ENCODE measurements at regions not wholly inside any gene's neighbourhood (a gene's known extent, or its start where the extent isn't known, plus 50 kb on each side); places are given as distances from the start of the nearest gene placed in this dataset.

- Histone ChIP-seq H4K20me1 (ENCODE audit: insufficient read depth, low read length) (no peaks in the 10 kb centered on the region), H3K4me2 (replicated peaks; ENCODE audit: extremely low read depth, low read length, poor library complexity, severe bottlenecking) (no peak overlapping the region), H3K9me3 (replicated peaks in 1 of 2; ENCODE audit: control insufficient read depth in 1 of 2, insufficient read depth in 1 of 2, low read length in 2 of 2) (no peaks in the 10 kb centered on the region), H2AFZ (ENCODE audit: insufficient read depth, low read depth, low read length, poor library complexity, severe bottlenecking) (no peak overlapping the region), H3K4me1 (ENCODE audit: control insufficient read depth in 1 of 2, insufficient read depth in 2 of 2, low read length in 2 of 2) (no peaks in the 10 kb centered on the region), H3K36me3 (replicated peaks in 1 of 2; ENCODE audit: control insufficient read depth in 1 of 2, insufficient read depth in 2 of 2, low read length in 2 of 2) (no peaks in the 10 kb centered on the region), H3K4me3 (replicated peaks in 1 of 3; ENCODE audit: low read depth in 2 of 3, low read length in 3 of 3) (no peak overlapping the region), H3K27ac (ENCODE audit: low read depth in 1 of 2, low read length in 2 of 2) (no peak overlapping the region), H3K27me3 (ENCODE audit: control insufficient read depth in 2 of 2, insufficient read depth in 2 of 2, low read length in 2 of 2) (no peaks in the 10 kb centered on the region), H3K79me2 (ENCODE audit: insufficient read depth, low read length) (no peaks in the 10 kb centered on the region), H3K9ac (ENCODE audit: insufficient read depth, low read length, poor library complexity, severe bottlenecking) (no peak overlapping the region)
- no peak for DNase-seq
- intact Hi-C loops (cut with micrococcal nuclease): no loop called here
- Mint-ChIP-seq H3K27ac (no peak overlapping the region), H3K4me3 (no peak overlapping the region), H3K4me1 (peaks cover 2% of the 10 kb centered on the region), H3K27me3 (ENCODE audit: low read depth in 3 of 3) (peaks cover under 1 to 3% (median 2%) of the 10 kb centered on the region in 3 donors), H3K9me3 (peaks cover 0 to 2% (median 0%) of the 10 kb centered on the region in 7 donors), H3K36me3 (no peaks in the 10 kb centered on the region)
- no peak for TF ChIP-seq CTCF (IDR thresholded peaks at IDR 0.05)
- 96% methylated on average over 2 of the region's 2 CpGs for WGBS (ENCODE audit: insufficient coverage)
Observed at GRCh38 chr3:176934698-176935097, 262.6 kb downstream of the TBL1XR1 start.

GRCh38 chr3:176933704-176934103 is 263.6 kb downstream of the TBL1XR1 start:
- no peak overlapping the region for H3K4me3 ChIP-seq (replicated peaks in 1 of 3; ENCODE audit: low read depth in 2 of 3, low read length in 3 of 3)
- no peaks in the 10 kb centered on the region for H3K4me1 ChIP-seq (ENCODE audit: control insufficient read depth in 1 of 2, insufficient read depth in 2 of 2, low read length in 2 of 2)
- H3K27ac Mint-ChIP-seq: no peak overlapping the region
- DNase-seq: no peak
- WGBS (ENCODE audit: insufficient coverage): 90% methylated on average over 8 of the region's 8 CpGs
- peaks cover 1 to 4% (median 3%) of the 10 kb centered on the region in 3 donors for H3K27me3 Mint-ChIP-seq (ENCODE audit: low read depth in 3 of 3)
- no peak overlapping the region for H3K4me3 Mint-ChIP-seq
- no peak overlapping the region for H3K27ac ChIP-seq (ENCODE audit: low read depth in 1 of 2, low read length in 2 of 2)
- intact Hi-C loops (cut with micrococcal nuclease): no loop called here
- no peaks in the 10 kb centered on the region for H3K79me2 ChIP-seq (ENCODE audit: insufficient read depth, low read length)
- no peak overlapping the region for H2AFZ ChIP-seq (ENCODE audit: insufficient read depth, low read depth, low read length, poor library complexity, severe bottlenecking)
- no peaks in the 10 kb centered on the region for H3K36me3 ChIP-seq (replicated peaks in 1 of 2; ENCODE audit: control insufficient read depth in 1 of 2, insufficient read depth in 2 of 2, low read length in 2 of 2)
- no peak overlapping the region for H3K4me2 ChIP-seq (replicated peaks; ENCODE audit: extremely low read depth, low read length, poor library complexity, severe bottlenecking)
- no peaks in the 10 kb centered on the region for H3K36me3 Mint-ChIP-seq
- no peak for TF ChIP-seq CTCF (IDR thresholded peaks at IDR 0.05)
- H3K27me3 ChIP-seq (ENCODE audit: control insufficient read depth in 2 of 2, insufficient read depth in 2 of 2, low read length in 2 of 2): no peaks in the 10 kb centered on the region
- peaks cover 2% of the 10 kb centered on the region for H3K4me1 Mint-ChIP-seq
- H3K9me3 ChIP-seq (replicated peaks in 1 of 2; ENCODE audit: control insufficient read depth in 1 of 2, insufficient read depth in 1 of 2, low read length in 2 of 2): no peaks in the 10 kb centered on the region
- H4K20me1 ChIP-seq (ENCODE audit: insufficient read depth, low read length): no peaks in the 10 kb centered on the region
- no peak overlapping the region for H3K9ac ChIP-seq (ENCODE audit: insufficient read depth, low read length, poor library complexity, severe bottlenecking)
- peaks cover 0 to 2% (median 0%) of the 10 kb centered on the region in 7 donors for H3K9me3 Mint-ChIP-seq
